Hematopoietic multipotent progenitor cell treated with erythropoietin and hydrocortisone succinate and interleukin-3 and kit ligand, for 6 days (in vitro differentiated cells): ENCODE measurements at regions not wholly inside any gene's neighbourhood (a gene's known extent, or its start where the extent isn't known, plus 50 kb on each side); places are given as distances from the start of the nearest gene placed in this dataset.
"Not testable (repeated sequence)": the region's sequence is repeated elsewhere in the genome, so short reads cannot be mapped to it uniquely, and the experiment has no call there.

Source experiments
- DNase-seq: peaks from one replicate; pipeline ENCODE4 v3.0.0-alpha.2; 2015

GRCh38 chr10:21463436-21463835 is 62.0 kb downstream of the SKIDA1 start:
- DNase-seq: no peak

DNA sequence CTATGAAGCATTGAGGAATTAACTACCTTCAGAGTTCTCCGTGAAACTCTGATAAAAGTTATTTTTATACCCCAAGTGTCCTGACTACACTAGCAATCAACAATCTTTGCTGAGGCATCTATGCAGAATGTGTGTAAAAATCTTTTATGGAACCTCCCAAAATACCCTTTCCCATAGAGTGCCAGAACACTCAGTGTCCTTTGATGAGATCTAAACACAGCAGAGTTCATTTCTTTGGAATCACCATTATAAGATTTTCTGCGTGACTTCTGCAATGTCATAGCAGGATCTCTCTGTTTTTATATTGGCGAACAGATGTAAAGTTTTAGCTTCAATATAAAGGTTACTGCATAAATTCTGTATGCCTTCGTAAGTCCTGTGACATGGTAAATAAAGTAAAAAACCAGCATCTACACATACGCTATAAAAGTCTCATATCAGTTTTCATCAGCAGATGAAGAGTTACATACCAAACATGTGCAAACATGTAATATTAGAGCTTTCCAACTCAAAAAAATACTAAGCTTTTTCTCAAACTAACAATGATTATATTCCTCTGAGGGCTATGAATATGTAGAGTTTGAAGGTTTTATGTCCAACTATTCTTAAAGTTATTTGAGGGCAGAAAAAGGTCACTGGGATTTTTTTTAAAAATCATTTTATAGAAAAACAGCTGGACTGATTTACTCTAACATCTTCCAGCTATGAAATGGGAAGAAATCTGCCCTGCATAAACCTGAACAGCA is 67.2 kb downstream of the SKIDA1 start:
- no peak for DNase-seq

DNA sequence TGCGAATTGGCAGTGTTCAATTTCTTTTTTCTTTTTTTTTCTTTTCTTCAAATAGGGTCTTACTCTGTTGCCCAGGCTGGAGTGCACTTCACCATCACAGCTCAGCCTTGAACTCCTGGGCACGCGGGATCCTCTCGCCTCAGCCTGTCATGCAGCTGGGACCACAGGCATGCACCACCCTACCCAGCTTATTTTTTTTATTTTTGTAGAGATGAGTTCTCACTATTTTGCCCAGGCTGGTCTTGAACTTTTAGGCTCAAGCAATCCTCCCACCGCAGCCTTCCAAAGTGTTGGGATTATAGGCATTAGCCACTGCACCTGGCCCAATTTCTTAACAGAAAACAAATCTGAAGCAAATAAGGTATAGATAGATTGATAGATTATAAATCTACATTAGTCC is 69.3 kb downstream of the SKIDA1 start:
- DNase-seq: no peak

GRCh38 chr10:21452203-21452602 is 73.3 kb downstream of the SKIDA1 start:
- DNase-seq: no peak

DNA sequence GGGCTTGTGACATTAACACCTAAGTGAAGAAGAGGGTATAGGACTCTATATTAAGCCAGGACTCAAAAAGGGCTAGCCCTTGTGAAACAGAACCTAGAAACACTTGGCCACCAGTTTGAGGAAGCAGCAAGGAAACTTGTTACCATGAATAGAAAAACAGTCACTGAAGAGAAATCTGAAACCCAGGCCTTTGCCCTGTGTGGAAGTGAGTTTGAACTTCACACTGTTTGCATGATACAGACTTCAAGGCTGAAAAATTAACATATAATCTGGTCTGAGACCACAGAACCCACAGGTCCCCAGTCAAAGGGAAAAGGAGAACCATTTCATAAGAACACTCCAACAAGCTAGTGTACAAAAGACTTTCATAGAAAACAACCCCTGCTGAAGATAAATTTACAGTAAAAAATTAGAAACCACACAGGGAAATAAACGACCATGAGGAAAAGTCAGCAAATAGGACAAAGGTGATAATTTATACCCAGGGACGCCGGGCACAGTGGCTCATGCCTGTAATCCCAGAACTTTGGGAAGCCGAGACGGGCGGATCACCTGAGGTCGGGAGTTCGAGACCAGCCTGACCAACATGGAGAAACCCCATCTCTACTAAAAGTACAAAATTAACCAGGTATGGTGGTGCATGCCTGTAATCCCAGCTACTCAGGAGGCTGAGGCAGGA is 76.1 kb downstream of the SKIDA1 start:
- DNase-seq: peak; percentile 26

GRCh38 chr10:21445163-21445562 is 80.3 kb downstream of the SKIDA1 start:
- DNase-seq: no peak

DNA sequence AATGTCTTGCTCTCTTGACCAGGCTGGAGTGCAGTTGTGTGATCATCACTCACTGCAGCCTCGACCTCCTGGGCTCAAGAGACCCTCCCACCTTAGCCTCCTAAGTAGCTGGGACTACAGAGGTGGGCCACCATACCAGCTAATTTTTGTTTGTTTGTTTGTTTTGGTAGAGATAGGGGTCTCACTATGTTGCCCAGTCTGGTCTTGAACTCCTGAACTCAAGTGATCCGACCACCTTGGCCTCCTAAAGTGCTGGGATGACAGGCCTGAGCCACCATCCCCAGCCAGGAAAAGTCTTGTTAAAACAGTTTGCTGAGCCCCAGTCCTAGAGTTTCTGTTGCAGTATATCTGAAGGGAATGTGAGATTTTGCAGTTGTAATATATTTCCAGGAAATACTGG is 83.9 kb downstream of the SKIDA1 start:
- DNase-seq: no peak

DNA sequence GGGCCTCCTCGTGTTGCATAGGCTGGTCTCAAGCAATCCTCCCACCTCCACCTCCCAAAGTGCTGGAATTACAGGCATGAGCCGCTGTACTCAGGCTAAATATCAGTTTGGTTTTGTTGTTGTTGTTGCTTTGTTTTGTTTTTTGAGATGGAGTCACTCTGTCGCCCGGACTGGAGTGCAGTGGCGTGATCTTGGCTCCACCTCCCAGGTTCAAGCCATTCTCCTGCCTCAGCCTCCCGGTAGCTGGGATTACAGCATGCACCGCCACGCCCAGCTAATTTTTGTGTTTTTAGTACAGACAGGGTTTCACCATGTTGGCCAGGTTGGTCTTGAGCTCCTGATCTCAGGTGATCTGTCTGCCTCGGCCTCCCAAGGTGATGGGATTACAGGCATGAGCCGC is 86.6 kb downstream of the SKIDA1 start:
- DNase-seq: not testable (repeated sequence)

GRCh38 chr10:21437770-21438382 is 87.6 kb downstream of the SKIDA1 start:
- no peak for DNase-seq

GRCh38 chr10:21432266-21432665 is 93.2 kb downstream of the SKIDA1 start:
- DNase-seq: no peak

- DNase-seq: no peak
Measured at GRCh38 chr10:21431799-21432198, 93.7 kb downstream of the SKIDA1 start.

GRCh38 chr10:21427804-21428481 is 97.5 kb downstream of the SKIDA1 start:
- no peak for DNase-seq

GRCh38 chr10:21424459-21424861 is 101.0 kb downstream of the SKIDA1 start:
- no peak for DNase-seq

DNA sequence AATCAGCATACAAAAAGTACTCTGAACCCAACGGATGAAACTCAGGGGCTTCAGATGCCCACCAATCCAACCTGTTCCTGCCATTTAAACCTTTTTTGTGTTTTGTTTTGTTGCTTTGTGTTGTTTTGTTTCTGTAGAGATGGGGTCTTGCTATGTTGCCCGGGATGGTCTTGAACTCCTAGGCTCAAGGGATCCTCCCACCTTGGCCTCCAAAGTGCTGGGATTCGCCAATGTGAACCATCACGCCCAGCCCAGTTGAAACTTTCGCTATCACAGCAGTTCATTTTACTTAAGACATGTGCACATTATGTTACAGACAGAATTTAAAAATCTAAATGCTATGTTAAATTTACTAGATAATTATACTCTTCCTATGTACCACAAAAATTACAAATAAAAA is 101.6 kb downstream of the SKIDA1 start:
- no peak for DNase-seq

GRCh38 chr10:21423338-21423737 is 102.1 kb downstream of the SKIDA1 start:
- DNase-seq: no peak

DNA sequence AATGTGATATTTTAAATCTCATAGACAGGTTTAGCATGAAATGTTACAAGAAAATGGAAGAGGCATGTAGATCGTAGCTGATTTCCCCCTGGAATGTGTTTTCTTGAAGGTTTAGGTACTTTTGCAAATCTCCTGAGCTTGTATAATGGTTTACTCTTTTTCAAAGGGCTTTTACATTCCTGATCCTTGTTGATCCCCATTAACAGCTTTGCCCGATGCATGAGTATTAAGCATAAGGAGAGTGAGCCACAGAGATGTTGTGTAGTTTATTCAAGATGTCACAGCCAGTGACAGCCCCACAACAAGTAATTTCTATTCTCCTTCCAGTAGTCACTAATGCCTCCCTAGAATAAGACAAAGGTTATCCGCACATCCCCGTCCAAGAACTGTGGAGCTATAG is 103.7 kb downstream of the SKIDA1 start:
- DNase-seq: no peak

- DNase-seq: no peak
Measured at GRCh38 chr10:21421016-21421415, 104.5 kb downstream of the SKIDA1 start.

GRCh38 chr10:21418981-21419576 is 106.4 kb downstream of the SKIDA1 start:
- DNase-seq: not testable (repeated sequence)

- no peak for DNase-seq
Measured at GRCh38 chr10:21417172-21417712, 108.2 kb downstream of the SKIDA1 start.

GRCh38 chr10:21413680-21414079 is 111.8 kb downstream of the SKIDA1 start:
- DNase-seq: no peak

- no peak for DNase-seq
Measured at GRCh38 chr10:21413268-21413667, 112.2 kb downstream of the SKIDA1 start.

DNA sequence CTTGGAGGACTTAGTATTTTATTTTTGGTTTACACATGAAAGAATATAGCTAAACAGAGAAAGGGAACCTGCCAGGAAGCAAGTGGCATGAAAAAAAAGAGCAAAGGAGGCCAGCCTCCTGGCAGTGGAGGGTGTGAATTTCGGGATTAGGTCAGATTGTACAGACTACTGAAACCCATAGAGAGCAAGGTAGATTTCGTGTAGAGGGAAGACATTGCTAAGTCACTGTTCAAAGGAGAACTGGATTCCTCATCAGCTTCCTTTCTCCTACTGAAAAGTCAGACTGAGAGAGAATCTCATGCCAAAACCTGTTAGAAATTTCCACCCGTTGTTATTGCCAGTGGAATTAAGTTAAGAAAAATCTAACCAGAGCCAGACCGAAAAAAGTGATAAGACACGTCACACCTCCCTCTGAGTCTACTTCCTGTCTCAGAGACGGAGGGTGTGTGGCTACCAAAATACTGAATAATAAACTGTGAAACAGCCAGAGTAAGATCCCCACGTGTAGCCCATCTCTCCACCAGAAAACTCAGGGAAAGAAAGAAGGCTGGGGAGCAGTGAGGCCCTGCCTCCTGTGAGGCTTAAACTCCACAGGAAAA is 118.8 kb downstream of the SKIDA1 start:
- DNase-seq: peak; percentile 52
